Left colon (tissue), 2 donors: ENCODE measurements at regions not wholly inside any gene's neighbourhood (a gene's known extent, or its start where the extent isn't known, plus 50 kb on each side); places are given as distances from the start of the nearest gene placed in this dataset.
"Not testable (repeated sequence)": the region's sequence is repeated elsewhere in the genome, so short reads cannot be mapped to it uniquely, and the experiment has no call there.

Experiments
- ATAC-seq: fragments of 200-7000 bp; cut with Tn5 transposase; one replicate; pipeline ENCODE4 v1.9.1; 2020; ENCODE audit warnings: mild to moderate bottlenecking, moderate library complexity
- DNase-seq, 2 donors: peaks; one replicate each; pipeline ENCODE4 v3.0.0-alpha.2; 2020
- intact Hi-C, 2 donors: fragments of 100-400 bp; cut with DNase I in 1 of 2; cut with micrococcal nuclease in 1 of 2; formaldehyde crosslinking; loops; one replicate each; pipeline versions ENCODE4 v1.11.2 to v1.14.0; 2022; cut with DNase I, micrococcal nuclease
- donor health status: DM: no; HTN: no; CAD: no.
- donor health status: DM: yes; HTN: yes; CAD: no.

DNA sequence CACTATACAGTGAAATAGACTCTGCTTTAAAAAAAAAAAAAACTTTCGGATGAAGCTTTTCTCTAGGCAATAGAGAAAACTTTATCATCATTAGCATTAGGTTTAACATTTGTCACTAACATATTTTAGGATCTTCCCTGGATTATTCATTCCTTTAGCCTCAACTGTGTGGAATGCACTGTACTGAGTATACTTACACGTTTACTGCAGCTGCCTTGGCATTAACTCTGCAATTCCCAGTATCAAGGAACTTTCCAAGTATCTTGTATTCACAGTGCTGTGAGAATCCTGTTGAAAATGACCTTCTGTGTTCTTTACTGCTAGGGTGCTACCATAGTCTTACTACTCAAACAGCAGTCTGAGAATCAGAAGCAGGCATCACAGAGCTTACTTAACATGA is 328.2 kb upstream of the COL3A1 start:
- ATAC-seq: no peak
- no peak for DNase-seq
- intact Hi-C loops: no loop called here

DNA sequence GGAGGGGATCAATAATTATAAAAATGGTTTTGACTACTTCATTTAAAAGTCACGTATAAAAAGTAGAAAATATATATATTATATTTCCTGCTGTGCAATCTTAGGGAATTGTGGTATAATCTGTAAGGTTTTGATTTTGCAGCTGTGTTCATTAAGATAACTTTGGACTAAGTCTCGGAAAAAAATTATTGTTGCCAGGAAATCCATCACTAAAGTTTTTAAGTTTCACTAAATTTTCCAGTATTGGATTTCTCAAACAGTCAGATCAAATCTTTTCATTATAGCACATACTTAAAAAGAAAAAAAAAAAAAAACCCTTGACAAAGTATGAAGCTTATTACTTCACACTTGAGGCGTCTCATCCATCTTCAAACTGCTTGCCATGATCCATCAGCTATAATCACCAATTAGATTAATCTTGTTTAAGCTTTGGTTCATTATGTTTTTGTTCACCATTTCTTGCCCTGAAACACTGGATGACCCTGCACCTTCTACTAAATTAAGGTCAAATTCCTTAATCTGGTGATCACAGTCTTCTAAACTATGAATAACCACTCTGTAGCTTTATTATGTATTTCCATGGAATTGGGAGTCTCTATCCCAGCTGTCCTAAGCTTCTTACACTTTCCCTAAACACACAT is 326.6 kb upstream of the COL3A1 start:
- intact Hi-C loops: no loop called here
- DNase-seq (no peak), ATAC-seq (no peak)

DNA sequence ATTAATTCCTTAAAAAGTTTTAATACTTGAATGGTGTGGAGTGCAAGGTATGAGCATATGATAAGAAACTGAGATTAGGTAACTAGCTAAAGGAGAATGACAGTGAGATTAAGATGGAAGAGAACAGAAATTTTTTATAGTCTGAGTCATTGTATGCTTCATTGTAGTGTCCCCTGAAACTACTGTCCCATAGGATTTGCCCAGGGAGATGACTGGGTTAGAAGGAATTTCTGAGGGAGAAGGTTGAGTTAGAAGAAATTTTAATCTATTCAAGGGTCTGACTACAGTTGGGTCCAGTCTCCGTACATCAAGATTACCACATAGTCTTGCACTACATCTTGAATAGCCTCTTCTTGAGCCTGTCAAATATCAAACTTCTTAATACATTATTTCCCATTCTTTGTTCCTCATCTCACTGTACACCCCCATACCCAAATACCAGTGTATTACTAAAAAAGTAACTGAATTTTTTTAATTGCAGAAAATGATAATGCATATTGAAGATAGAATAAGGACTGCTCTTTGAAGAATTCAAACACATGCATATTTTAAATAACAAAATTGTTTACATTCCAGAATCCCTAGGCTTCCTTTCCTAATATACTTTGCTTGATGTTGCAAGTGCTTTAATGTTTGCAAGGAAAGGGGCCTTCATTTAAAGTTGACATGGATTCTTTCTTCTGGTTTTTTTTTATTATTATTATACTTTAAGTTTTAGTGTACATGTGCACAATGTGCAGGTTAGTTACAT is 314.3 kb upstream of the COL3A1 start:
- no peak for ATAC-seq
- no peak for DNase-seq
- intact Hi-C loops: no loop called here

DNA sequence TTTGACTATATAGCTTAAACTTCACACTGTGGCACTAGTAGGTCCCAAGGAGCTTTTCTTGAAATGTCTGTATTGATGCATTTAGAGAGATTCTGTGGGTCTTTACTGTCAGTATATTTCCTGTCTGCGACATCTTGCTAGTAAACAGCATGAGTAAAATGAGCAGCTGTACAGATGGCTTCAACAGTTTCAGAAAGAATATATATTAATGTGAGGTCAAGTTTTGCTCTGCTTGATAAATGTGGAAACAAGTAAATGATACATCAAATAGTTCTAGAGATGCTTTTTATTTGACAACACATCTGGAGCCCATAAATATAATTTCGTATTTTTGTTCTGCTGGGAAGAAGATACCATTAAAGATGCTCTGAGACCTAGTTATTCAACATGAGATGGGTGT is 310.9 kb upstream of the COL3A1 start:
- ATAC-seq (no peak), DNase-seq (no peak)
- intact Hi-C loops: no loop called here

DNA sequence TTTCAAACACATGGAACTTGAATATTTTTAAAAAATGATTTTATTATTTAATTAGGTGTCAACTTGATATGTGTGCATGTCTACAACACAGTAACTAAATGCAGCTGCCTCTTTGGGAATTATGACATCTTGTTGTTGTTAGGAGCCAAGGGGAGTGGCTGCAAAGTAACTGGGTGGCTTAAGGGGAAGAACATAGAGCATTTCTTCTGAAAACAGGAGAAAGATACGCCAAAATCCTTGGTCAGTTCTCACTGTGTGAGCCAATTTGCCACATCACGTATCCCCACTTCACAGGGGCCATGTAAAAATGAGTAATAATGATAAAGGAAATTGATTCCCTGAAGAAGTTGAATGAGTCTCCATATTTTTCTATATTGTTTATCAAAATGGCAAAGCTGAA is 309.8 kb upstream of the COL3A1 start:
- ATAC-seq: no peak

DNA sequence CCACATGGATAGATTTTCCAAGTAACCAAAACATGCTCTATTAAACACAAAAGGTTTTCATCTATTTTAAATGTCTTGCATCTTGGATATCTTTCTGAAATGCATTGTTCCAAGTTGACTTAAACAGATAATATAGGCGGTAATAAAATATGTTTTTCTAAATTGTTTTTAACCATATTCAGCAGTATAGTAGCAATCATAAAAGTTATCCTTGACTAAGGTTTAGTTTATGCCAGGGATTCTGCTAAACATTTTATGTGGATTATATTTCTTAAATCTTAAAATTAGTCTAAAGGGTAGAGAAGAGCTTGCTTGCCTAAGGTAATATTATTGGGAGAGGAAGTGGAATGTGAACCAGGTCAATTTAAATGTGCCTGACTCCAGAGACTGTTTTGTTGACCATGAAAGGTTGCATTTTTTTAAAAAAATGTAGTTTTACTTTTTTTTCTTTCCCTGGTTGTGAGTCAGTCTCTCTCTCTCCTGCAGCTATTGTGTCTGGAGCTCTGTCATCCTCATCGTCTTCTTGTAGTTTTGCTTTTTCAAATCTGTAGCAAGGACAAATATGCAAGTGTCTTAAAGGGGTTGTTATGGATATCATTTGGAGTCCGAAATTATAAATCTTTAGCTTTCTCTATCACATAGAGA is 309.1 kb upstream of the COL3A1 start:
- no peak for DNase-seq
- no peak for ATAC-seq
- intact Hi-C loops: no loop called here

More for the DNA sequence above, 309.8 kb upstream of the COL3A1 start:
- DNase-seq: no peak
- intact Hi-C loops: no loop called here

DNA sequence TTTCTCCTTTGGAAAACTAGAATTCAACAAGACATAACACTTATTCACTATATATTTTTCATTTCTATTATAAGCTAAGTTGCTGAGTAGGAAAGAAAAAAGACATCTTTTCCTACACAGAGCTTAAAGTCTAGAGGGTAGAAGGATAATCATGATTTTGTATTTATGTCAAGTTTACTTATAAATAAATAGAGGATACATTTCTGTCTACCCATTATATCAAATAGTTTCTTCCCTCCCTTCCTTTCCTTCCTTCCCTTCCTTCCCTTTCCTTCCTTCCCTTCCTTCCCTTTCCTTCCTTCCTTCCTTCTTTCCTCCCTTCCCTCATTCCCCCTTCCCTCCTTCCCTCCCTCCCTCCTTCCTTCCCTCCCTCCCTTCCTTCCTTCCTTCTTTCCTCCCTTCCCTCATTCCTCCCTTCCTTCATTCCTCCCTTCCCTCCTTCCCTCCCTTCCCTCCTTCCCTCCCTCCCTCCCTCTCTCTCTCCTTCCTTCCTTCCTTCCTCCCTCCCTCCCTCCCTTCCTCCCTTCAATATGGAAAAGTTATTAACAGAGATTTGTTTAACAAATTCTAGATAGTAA is 308.4 kb upstream of the COL3A1 start:
- intact Hi-C loops: no loop called here
- DNase-seq (no peak), ATAC-seq (no peak)

DNA sequence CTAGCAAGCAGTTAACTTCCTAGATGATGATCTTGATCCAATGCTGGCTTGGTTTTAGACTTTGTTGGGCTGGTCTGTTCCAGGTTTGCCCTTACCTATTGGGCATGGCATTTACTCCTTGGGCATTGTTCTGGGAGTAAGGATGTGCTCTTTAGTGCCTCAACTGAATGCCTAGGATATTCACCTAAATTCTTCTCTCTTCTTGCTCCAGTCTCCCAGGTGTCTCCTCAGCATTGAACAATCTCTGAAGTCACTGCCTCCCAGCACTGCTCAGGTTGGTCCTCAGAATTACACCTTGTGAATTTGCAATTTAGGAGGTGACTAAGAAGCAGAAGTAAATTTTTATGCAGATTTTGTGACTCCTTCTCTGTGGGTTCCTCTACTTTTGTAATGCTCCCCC is 307.7 kb upstream of the COL3A1 start:
- no peak for ATAC-seq
- DNase-seq: no peak
- intact Hi-C loops: no loop called here

DNA sequence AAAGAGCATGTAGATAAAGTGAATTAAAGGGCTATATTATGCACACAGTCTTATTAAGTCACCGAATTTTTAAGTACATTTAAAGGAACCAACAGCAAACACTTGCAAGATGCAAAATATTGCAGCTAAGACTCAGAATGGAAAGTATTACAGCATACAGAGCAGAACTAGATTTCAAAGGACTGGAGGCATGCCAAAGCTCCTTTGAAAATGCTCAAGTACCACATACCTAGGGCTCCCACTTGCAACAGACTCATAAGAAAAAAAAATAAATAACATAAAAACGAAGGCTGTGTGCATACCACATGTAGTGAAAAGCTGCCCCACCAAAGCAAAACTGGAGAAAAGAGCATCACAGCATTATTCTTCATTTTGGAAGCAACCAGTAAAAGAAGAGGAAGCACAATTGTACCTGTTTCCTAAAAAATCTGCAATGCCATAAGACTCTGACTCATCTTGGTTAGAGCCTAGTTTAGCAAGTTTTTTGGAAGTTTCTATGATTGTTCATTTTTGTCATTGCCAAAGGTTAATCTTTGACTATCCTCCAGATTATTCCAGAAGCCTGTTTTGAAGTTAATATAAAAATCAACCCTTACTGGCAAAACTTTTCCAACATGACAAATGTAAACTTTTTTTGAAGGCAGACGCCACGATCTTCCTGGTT is 306.0 kb upstream of the COL3A1 start:
- no peak for DNase-seq
- no peak for ATAC-seq
- intact Hi-C loops: no loop called here

DNA sequence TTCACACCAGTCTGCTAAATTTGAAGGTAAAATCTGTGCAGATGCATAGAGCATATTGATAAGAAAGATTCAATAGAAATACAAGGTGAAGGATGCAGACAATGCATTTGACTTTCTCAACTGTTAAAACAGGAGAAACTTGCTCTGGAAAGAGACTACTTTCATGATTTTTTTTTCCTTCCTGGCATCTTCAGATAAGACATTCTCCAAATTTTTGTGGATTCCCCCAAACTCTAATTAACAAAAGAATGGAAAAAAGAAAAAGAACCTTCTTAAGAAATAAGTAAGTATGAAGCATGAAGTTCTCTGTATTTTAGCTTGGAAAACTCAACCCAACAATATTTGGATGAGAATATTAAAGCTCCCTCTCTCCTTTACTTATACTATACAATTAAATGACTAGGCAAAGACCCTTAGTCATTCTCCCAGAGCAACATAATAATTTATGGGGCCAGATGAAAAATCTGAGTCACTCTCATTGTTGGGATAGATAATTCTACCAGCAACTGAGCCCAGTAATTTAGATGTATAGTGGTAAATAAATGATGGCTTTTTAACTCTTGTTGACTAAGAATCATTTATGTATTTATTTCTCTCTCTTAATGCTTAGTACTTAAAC is 298.7 kb upstream of the COL3A1 start:
- DNase-seq: no peak
- intact Hi-C loops: no loop called here

DNA sequence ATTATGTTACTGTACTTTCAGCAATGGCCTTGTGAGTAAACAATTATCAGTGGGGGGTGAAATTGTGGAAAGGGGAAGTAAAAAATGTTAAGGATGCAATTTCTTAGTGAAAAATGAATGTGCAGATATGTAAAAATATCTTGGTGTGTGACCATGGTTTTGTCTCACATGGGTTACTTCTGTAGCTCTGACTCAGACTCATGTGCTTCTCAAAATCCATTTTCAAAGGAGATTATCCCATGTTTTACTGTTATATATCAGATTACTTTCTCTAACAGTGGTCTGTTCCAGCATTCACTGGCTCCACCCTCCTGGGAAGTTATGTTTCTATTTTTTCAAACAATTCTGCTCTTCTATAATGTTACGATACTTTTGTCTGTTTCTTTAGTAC is 298.2 kb upstream of the COL3A1 start:
- intact Hi-C loops: no loop called here
- DNase-seq (no peak), ATAC-seq (no peak)

More for the DNA sequence above, 298.7 kb upstream of the COL3A1 start:
- no peak for ATAC-seq

DNA sequence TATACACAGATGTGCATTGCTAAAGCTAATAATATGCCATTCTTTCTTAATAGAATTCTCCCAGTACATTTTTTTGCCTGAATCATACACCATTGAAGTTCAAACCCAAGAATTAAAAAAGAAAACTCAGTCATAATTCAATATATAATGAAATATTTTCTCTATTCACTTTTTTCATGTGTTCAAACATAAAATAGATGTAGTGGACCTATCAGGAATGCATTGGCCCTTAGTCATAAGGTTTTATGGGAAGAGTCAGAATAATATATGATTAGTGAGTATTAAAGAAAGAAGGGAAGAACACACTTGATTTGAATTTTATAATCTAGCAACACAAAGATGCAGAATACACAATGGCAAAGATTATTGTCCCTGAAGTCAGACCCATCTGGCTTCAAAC is 297.0 kb upstream of the COL3A1 start:
- ATAC-seq: no peak
- no peak for DNase-seq
- intact Hi-C loops: no loop called here

DNA sequence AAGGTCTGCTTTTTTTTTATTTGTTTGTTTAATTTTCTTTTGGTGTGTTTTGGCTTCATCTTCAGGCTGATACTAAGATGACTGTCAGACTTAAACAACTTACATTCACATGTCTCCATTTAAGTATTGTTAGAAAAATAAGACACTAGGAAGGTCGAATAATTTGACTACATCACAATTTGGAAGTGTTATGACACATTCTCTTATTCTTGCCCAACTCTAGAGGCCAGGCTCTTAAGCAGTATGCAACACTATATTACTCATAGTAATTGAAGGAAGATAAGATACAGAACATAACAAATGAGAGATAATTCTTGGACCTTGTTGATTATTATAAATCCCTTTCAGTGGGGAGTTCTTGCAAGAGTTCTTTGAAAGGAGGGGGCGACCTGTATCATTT is 295.3 kb upstream of the COL3A1 start:
- DNase-seq (no peak), ATAC-seq (no peak)
- intact Hi-C loops: no loop called here

DNA sequence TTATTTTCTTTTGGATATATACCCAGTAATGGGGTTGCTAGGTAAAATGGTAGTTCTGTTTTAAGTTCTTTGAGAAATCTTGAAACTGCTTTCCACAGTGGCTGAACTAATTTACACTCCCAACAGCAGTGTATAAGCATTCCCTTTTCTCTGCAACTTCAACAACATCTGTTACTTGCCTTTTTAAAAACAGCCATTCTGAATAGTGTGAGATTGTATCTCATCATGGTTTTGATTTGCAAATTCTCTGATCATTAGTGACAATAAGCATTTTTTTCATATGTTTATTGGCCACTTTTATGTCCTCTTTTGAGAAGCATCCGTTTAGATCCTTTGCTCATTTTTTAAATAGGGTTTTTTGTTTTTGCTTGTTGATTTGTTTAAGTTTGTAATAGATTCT is 291.3 kb upstream of the COL3A1 start:
- DNase-seq (no peak), ATAC-seq (no peak)
- intact Hi-C loops: no loop called here

DNA sequence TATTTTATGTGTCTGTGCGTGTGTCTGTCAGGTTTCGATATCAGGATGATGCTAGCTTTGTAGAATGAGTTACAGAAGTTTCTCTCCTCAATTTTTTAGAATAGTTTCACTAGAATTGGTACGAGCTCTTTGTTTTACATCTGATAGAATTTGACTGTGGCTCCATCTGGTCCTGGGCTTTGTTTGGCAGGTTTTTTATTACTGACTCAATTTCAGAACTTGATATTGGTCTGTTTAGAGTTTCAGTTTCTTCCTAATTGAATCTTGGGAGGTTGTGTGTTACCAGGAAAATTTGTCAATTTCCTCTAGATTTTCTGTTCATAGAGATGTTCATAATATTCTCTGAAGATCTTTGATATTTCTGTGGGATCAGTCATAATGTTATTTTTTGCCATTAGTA is 289.4 kb upstream of the COL3A1 start:
- ATAC-seq (no peak), DNase-seq (no peak)
- intact Hi-C loops: no loop called here

DNA sequence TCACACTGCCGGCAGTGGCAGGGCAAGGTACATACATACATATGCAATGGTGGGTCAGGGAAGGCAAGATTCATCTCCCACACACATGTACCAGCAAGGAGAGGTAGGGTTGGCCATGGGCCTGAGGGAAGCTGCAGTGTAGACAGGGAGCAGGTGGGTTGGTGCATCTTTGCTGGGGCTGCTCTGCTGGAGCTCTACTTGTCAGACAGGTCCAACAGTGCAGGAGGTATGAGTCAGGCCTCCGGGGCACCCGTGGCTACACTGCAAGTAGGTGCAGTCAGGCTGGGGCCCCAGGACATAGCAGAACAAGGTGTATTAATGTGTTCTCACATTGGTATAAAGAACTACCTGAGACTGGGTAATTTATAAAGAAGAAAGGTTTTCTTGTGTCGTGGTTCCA is 281.1 kb upstream of the COL3A1 start:
- DNase-seq (no peak), ATAC-seq (no peak)
- intact Hi-C loops: no loop called here

DNA sequence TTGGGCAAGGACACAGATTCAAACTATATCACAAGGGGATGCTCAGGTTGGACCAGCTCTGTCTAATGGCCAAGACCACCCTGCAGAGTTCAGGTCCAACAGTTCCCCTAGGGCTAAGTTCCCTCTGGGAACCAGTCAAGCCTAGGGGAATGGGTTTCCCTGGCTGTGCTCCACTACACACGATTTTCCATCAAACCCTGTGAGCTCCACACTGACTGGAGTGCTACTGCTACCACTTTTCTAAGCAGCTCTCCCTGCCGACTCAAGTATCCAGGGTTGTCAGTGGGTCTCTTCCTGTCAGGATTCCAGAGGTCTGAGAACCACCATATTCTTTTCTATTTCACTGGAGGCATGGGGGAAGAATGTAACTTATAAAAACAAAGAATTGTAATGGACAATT is 280.4 kb upstream of the COL3A1 start:
- no peak for ATAC-seq
- DNase-seq: no peak
- intact Hi-C loops: no loop called here

DNA sequence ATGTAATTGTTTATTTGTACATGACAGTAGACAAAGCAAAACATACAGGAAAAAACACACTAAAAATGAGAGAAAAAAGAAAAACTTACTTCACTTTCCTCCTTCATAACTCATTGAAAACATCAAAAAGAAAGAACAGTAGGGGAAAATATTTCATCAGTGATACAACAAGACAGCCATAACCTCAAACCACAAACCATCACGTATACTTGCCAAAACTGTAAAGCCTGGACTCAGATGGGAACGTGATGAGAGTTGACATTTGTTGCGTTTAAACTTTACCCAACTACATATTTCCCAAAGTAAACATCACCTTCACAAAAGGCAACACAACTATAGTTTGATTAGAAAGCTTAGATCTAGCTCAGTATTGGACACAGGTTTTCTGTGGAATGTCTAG is 278.2 kb upstream of the COL3A1 start:
- intact Hi-C loops: no loop called here
- ATAC-seq (no peak), DNase-seq (no peak)

DNA sequence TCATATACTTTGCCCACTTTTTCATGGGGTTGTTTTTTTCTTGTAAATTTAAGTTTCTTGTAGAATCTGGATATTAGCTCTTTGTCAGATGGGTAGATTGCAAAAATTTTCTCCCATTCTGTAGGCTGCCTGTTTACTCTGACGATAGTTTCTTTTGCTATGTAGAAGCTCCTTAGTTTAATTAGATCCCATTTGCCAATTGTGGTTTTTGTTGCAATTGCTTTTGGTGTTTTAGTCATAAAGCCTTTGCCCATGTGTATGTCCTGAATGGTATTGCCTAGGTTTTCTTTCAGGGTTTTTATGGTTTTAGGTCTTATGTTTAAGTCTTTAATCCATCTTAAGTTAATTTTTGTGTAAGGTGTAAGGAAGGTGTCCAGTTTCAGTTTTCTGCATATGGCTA is 276.0 kb upstream of the COL3A1 start:
- DNase-seq, ATAC-seq, intact Hi-C loops: not testable (repeated sequence)
